Loucy (cell line): ENCODE measurements at regions not wholly inside any gene's neighbourhood (a gene's known extent, or its start where the extent isn't known, plus 50 kb on each side); places are given as distances from the start of the nearest gene placed in this dataset.

Experiments
- CTCF ChIP-seq: fragments of 200-600 bp; sonication (generic); conservative IDR thresholded peaks from 2 replicates; pipeline ENCODE4 v1.5.1; 2014; ENCODE audit warnings: mild to moderate bottlenecking, antibody characterized with exemption, low read length
- EZH2phosphoT487 ChIP-seq: fragments of 200-600 bp; IDR thresholded peaks from 2 replicates; pipeline ENCODE4 v1.6.1; 2018; ENCODE audit warnings: antibody characterized with exemption, mild to moderate bottlenecking, moderate library complexity, borderline replicate concordance

DNA sequence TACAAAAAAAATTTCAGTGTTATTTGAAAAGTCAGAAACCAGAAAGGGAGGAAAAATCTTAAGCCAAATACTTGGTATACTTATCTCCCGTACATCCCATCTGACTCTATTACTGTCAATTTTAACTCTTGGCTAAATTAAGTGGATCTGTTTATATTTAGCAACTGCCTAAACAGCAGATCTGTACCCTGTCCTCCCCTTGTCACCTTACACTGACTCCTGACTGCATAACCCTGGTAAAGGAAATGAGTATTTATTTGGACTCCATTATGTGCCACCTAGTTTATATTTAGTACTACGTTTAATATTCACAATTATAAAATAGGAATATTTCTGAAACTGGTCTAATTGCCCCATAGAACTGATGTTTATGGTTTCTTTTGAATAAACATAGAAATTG, 730.2 kb upstream of the GJE1 start:
- no peak for TF ChIP-seq CTCF
- no peak for TF ChIP-seq EZH2phosphoT487
